SJSA1 (cell line): ENCODE measurements at regions not wholly inside any gene's neighbourhood (a gene's known extent, or its start where the extent isn't known, plus 50 kb on each side); places are given as distances from the start of the nearest gene placed in this dataset.

Source experiments
- DNase-seq, 2 experiments: peaks; one replicate each; pipeline ENCODE4 v3.0.0-alpha.2; 2015 to 2020; ENCODE audit warnings: low spot score in 2 of 2, low read depth in 1 of 2
- H3K27ac ChIP-seq: fragments of 250-450 bp; sonication (Bioruptor Pico); 2 replicates; pipeline ENCODE4 v1.5.1; 2020; ENCODE audit warnings: mild to moderate bottlenecking, moderate library complexity
- H3K27me3 ChIP-seq: fragments of 250-450 bp; sonication (Bioruptor Pico); replicated peaks from 2 replicates; pipeline ENCODE4 v1.5.1; 2020; ENCODE audit warnings: mild to moderate bottlenecking, moderate library complexity
- H3K36me3 ChIP-seq: fragments of 250-450 bp; sonication (Bioruptor Pico); 2 replicates; pipeline ENCODE4 v1.5.1; 2020; ENCODE audit warnings: mild to moderate bottlenecking
- H3K4me1 ChIP-seq: fragments of 250-450 bp; sonication (Bioruptor Pico); replicated peaks from 2 replicates; pipeline ENCODE4 v1.6.1; 2021; ENCODE audit warnings: mild to moderate bottlenecking
- H3K4me3 ChIP-seq: fragments of 250-450 bp; sonication (Bioruptor Pico); 2 replicates; pipeline ENCODE4 v1.5.1; 2020; ENCODE audit warnings: mild to moderate bottlenecking
- H3K9me3 ChIP-seq: fragments of 250-450 bp; sonication (Bioruptor Pico); replicated peaks from 2 replicates; pipeline ENCODE4 v1.5.1; 2020; ENCODE audit warnings: mild to moderate bottlenecking

GRCh38 chr1:228975238-228975907 is 240.1 kb downstream of the RHOU start:
- Histone ChIP-seq H3K4me1 (no peaks in the 10 kb centered on the region), H3K4me3 (no peak overlapping the region), H3K9me3 (no peaks in the 10 kb centered on the region), H3K27me3 (no peaks in the 10 kb centered on the region), H3K27ac (no peak overlapping the region), H3K36me3 (no peaks in the 10 kb centered on the region)
- DNase-seq = no peak

- no peak overlapping the region for H3K27ac ChIP-seq
- H3K36me3 ChIP-seq = no peaks in the 10 kb centered on the region
- 0 out of 2 replicates have a peak, but pooled peaks cover 4% of the 10 kb centered on the region for H3K4me1 ChIP-seq
- no peaks in the 10 kb centered on the region for H3K27me3 ChIP-seq
- no peak for DNase-seq
- H3K9me3 ChIP-seq = no peaks in the 10 kb centered on the region
- no peak overlapping the region for H3K4me3 ChIP-seq
Observed at GRCh38 chr1:228976316-228976715, 241.0 kb downstream of the RHOU start.

GRCh38 chr1:228977307-228977706 is 242.0 kb downstream of the RHOU start:
- no peaks in the 10 kb centered on the region for H3K9me3 ChIP-seq
- no peaks in the 10 kb centered on the region for H3K27me3 ChIP-seq
- no peak overlapping the region for H3K27ac ChIP-seq
- H3K4me1 ChIP-seq = 0 out of 2 replicates have a peak, but pooled peaks cover 4% of the 10 kb centered on the region
- no peak overlapping the region for H3K4me3 ChIP-seq
- no peak for DNase-seq
- H3K36me3 ChIP-seq = no peaks in the 10 kb centered on the region

GRCh38 chr1:228977741-228978140 is 242.5 kb downstream of the RHOU start:
- Histone ChIP-seq H3K27ac (no peak overlapping the region), H3K36me3 (no peaks in the 10 kb centered on the region), H3K4me1 (0 out of 2 replicates have a peak, but pooled peaks cover 4% of the 10 kb centered on the region), H3K4me3 (no peak overlapping the region), H3K27me3 (no peaks in the 10 kb centered on the region), H3K9me3 (no peaks in the 10 kb centered on the region)
- no peak for DNase-seq

GRCh38 chr1:228978484-228979324 is 243.4 kb downstream of the RHOU start:
- H3K36me3 ChIP-seq = no peaks in the 10 kb centered on the region
- no peak overlapping the region for H3K4me3 ChIP-seq
- H3K27me3 ChIP-seq = no peaks in the 10 kb centered on the region
- no peak for DNase-seq
- 0 out of 2 replicates have a peak, but pooled peaks cover 4% of the 10 kb centered on the region for H3K4me1 ChIP-seq
- no peaks in the 10 kb centered on the region for H3K9me3 ChIP-seq
- no peak overlapping the region for H3K27ac ChIP-seq

- Histone ChIP-seq H3K27me3 (no peaks in the 10 kb centered on the region), H3K4me3 (no peak overlapping the region), H3K4me1 (0 out of 2 replicates have a peak, but pooled peaks cover 4% of the 10 kb centered on the region), H3K27ac (no peak overlapping the region), H3K36me3 (no peaks in the 10 kb centered on the region), H3K9me3 (no peaks in the 10 kb centered on the region)
- DNase-seq = no peak
Observed at GRCh38 chr1:228979325-228979699, 244.0 kb downstream of the RHOU start.

- Histone ChIP-seq H3K27me3 (no peaks in the 10 kb centered on the region), H3K4me3 (no peak overlapping the region), H3K9me3 (no peaks in the 10 kb centered on the region), H3K4me1 (0 out of 2 replicates have a peak, but pooled peaks cover 4% of the 10 kb centered on the region), H3K27ac (no peak overlapping the region), H3K36me3 (no peaks in the 10 kb centered on the region)
- DNase-seq = no peak
Observed at GRCh38 chr1:228979774-228980173, 244.5 kb downstream of the RHOU start.

GRCh38 chr1:228980232-228980937 is 245.1 kb downstream of the RHOU start:
- no peaks in the 10 kb centered on the region for H3K9me3 ChIP-seq
- 0 out of 2 replicates have a peak, but pooled peaks cover 4% of the 10 kb centered on the region for H3K4me1 ChIP-seq

GRCh38 chr1:228982637-228983036 is 247.4 kb downstream of the RHOU start:
- Histone ChIP-seq H3K27ac (no peak overlapping the region), H3K4me3 (no peak overlapping the region), H3K27me3 (no peaks in the 10 kb centered on the region), H3K9me3 (no peaks in the 10 kb centered on the region), H3K36me3 (no peaks in the 10 kb centered on the region), H3K4me1 (0 out of 2 replicates have a peak, but pooled peaks cover 4% of the 10 kb centered on the region)
- DNase-seq = no peak

More at GRCh38 chr1:228980232-228980937, 245.1 kb downstream of the RHOU start:
- DNase-seq = no peak
- H3K36me3 ChIP-seq = no peaks in the 10 kb centered on the region
- H3K27ac ChIP-seq = no peak overlapping the region
- H3K27me3 ChIP-seq = no peaks in the 10 kb centered on the region
- H3K4me3 ChIP-seq = no peak overlapping the region

- H3K4me1 ChIP-seq = peaks cover 4% of the 10 kb centered on the region; the same call in 1 of the 2 replicates
- no peak overlapping the region for H3K4me3 ChIP-seq
- no peaks in the 10 kb centered on the region for H3K27me3 ChIP-seq
- no peaks in the 10 kb centered on the region for H3K9me3 ChIP-seq
- H3K27ac ChIP-seq = no peak overlapping the region
- DNase-seq = no peak
- H3K36me3 ChIP-seq = no peaks in the 10 kb centered on the region
Observed at GRCh38 chr1:228983231-228983660, 248.0 kb downstream of the RHOU start.

GRCh38 chr1:228983661-228984060 is 248.4 kb downstream of the RHOU start:
- Histone ChIP-seq H3K9me3 (no peaks in the 10 kb centered on the region), H3K4me1 (peaks cover 4% of the 10 kb centered on the region; the same call in 1 of the 2 replicates), H3K27me3 (no peaks in the 10 kb centered on the region), H3K27ac (no peak overlapping the region), H3K36me3 (no peaks in the 10 kb centered on the region), H3K4me3 (no peak overlapping the region)
- no peak for DNase-seq

- Histone ChIP-seq H3K9me3 (no peaks in the 10 kb centered on the region), H3K4me3 (no peak overlapping the region), H3K27me3 (no peaks in the 10 kb centered on the region), H3K36me3 (no peaks in the 10 kb centered on the region), H3K27ac (no peak overlapping the region), H3K4me1 (peaks cover 4% of the 10 kb centered on the region; the same call in 1 of the 2 replicates)
- DNase-seq = no peak
Observed at GRCh38 chr1:228984107-228984506, 248.8 kb downstream of the RHOU start.

GRCh38 chr1:228984646-228985631 is 249.7 kb downstream of the RHOU start:
- DNase-seq = no peak
- Histone ChIP-seq H3K4me1 (peaks cover 4% of the 10 kb centered on the region; the same call in 1 of the 2 replicates), H3K27me3 (no peaks in the 10 kb centered on the region), H3K27ac (no peak overlapping the region), H3K4me3 (no peak overlapping the region), H3K9me3 (no peaks in the 10 kb centered on the region), H3K36me3 (no peaks in the 10 kb centered on the region)
